Type B pancreatic cell (in vitro differentiated cells): ENCODE measurements at regions not wholly inside any gene's neighbourhood (a gene's known extent, or its start where the extent isn't known, plus 50 kb on each side); places are given as distances from the start of the nearest gene placed in this dataset.
"Not testable (repeated sequence)": the region's sequence is repeated elsewhere in the genome, so short reads cannot be mapped to it uniquely, and the experiment has no call there.

ENCODE experiments used
- DNase-seq: peaks from one replicate; pipeline ENCODE4 v3.0.0; 2021; ENCODE audit warnings: mixed read lengths; ENCODE audit not compliant: unreplicated experiment; ENCODE audit errors: extremely low spot score
- H3K27ac Mint-ChIP-seq: 2 replicates; pipeline ENCODE4 v1.8.0; 2021; ENCODE audit warnings: mild to moderate bottlenecking, mixed read lengths
- H3K27me3 Mint-ChIP-seq: 2 replicates; pipeline ENCODE4 v1.8.0; 2021; ENCODE audit warnings: mixed read lengths
- H3K36me3 Mint-ChIP-seq: 2 replicates; pipeline ENCODE4 v1.8.0; 2021; ENCODE audit warnings: mixed read lengths
- H3K4me1 Mint-ChIP-seq: one replicate; pipeline ENCODE4 v1.8.0; 2021; ENCODE audit warnings: mixed read lengths; ENCODE audit not compliant: unreplicated experiment
- H3K4me3 Mint-ChIP-seq: 2 replicates; pipeline ENCODE4 v1.8.0; 2021; ENCODE audit warnings: mild to moderate bottlenecking, mixed read lengths
- H3K9me3 Mint-ChIP-seq: 2 replicates; pipeline ENCODE4 v1.8.0; 2021; ENCODE audit warnings: mixed read lengths
- TF ChIP-seq, protein P1 (sequence below): fragments of 200-600 bp; sonication (generic); conservative IDR thresholded peaks from 2 replicates; pipeline ENCODE4 v1.5.0; 2021; ENCODE audit warnings: antibody characterized with exemption, mild to moderate bottlenecking

DNA sequence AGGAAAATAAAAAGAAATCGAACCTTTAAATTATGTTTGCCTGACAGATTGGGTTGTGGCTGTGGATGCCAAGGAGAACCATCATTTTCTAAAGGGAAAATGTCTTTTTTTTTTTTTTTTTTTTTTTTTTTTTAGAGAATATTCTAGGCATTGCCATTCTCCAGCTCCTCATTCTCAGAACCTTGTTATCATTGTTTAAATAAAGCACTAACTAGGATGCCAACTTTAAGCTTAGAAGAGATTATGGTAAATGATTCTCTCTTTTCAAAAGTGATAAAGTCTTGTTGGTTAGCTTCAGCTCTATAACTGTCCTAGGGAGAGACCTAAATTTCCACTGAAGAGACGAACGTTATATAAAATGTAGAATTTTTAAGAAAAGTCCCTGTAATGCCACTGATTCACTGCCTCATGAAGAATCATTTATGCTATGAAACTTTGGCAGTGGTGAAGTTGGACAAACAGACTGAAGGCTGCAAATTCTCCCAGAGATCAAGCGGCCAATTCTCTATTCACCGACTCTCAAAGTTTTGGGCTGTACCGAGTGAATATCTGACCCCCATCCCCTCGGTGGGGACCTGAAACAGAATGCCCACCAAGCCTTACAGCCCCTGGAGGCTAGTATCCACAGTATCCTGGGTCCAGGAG, 207.9 kb upstream of the PITRM1 start:
- TF ChIP-seq, protein P1, sequence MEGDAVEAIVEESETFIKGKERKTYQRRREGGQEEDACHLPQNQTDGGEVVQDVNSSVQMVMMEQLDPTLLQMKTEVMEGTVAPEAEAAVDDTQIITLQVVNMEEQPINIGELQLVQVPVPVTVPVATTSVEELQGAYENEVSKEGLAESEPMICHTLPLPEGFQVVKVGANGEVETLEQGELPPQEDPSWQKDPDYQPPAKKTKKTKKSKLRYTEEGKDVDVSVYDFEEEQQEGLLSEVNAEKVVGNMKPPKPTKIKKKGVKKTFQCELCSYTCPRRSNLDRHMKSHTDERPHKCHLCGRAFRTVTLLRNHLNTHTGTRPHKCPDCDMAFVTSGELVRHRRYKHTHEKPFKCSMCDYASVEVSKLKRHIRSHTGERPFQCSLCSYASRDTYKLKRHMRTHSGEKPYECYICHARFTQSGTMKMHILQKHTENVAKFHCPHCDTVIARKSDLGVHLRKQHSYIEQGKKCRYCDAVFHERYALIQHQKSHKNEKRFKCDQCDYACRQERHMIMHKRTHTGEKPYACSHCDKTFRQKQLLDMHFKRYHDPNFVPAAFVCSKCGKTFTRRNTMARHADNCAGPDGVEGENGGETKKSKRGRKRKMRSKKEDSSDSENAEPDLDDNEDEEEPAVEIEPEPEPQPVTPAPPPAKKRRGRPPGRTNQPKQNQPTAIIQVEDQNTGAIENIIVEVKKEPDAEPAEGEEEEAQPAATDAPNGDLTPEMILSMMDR, result no peak
- Mint-ChIP-seq H3K27ac (no peak overlapping the region), H3K36me3 (no peaks in the 10 kb centered on the region), H3K4me3 (no peak overlapping the region), H3K27me3 (no peaks in the 10 kb centered on the region), H3K9me3 (peaks cover 17% of the 10 kb centered on the region), H3K4me1 (no peaks in the 10 kb centered on the region)
- DNase-seq, result no peak

DNA sequence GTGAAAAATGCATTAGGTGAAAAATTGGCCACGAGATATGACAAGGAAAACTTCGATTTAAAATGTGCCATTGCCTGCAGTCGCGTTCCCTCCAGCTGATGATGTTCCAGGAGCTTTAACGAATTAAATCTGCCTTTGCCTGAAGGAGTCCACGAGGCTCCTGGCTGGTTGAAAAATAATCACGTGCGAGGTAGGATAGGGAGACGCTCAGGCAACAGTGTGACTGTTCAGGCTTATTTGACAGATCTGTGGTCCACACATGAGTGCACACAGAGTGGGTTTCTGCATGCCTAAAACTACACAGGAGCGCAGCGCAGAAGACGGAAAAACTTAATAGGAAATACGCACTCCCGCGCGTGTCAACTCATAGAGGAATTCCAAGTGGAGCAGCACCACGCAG, 204.0 kb upstream of the PITRM1 start:
- no peak for DNase-seq
- TF ChIP-seq, protein P1, result no peak
- H3K27me3 Mint-ChIP-seq, result no peaks in the 10 kb centered on the region
- no peaks in the 10 kb centered on the region for H3K9me3 Mint-ChIP-seq
- H3K4me3 Mint-ChIP-seq, result no peak overlapping the region
- H3K4me1 Mint-ChIP-seq, result no peaks in the 10 kb centered on the region
- no peaks in the 10 kb centered on the region for H3K36me3 Mint-ChIP-seq
- no peak overlapping the region for H3K27ac Mint-ChIP-seq

DNA sequence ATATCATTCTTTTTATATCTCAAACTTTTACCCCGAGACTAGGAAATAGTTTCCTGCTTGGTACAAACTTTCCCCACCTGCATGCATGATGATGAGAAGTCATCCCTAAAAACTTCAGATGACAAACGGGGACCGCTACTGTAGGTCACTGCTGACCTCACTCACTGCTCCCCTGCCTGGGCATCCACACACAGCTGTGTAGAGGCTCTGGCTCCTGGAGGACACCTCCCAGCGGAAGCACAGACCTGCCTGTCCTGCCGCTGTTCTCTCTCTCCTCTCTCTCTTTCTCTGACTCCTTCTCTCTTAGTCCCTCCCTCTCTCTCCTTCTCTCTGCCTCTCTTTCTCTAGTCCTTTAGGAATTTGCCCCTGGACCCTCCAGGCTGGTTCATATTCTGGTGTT, 202.9 kb upstream of the PITRM1 start:
- H3K4me1 Mint-ChIP-seq, result no peaks in the 10 kb centered on the region
- H3K36me3 Mint-ChIP-seq, result no peaks in the 10 kb centered on the region
- TF ChIP-seq, protein P1, result no peak
- no peaks in the 10 kb centered on the region for H3K27me3 Mint-ChIP-seq
- H3K27ac Mint-ChIP-seq, result no peak overlapping the region
- DNase-seq, result no peak
- no peaks in the 10 kb centered on the region for H3K9me3 Mint-ChIP-seq
- no peak overlapping the region for H3K4me3 Mint-ChIP-seq

DNA sequence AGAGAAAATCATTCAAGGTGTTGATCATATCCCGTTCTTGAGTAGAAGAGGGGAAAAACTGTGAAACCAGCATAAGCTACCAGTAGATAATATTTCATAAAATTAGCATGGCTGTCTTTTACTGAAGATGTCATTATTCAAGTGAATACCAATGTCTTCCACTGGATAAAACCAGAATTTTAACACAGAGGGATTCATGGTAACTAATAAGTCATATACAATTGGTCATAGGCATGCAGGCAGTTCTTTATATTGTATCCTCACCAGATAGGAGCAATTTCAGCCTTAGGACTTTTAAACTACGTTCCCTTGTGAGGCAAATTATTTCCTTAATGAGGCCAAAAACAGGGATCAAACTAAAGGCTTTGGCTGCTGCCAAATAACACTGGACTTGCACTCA, 202.3 kb upstream of the PITRM1 start:
- H3K27me3 Mint-ChIP-seq, result no peaks in the 10 kb centered on the region

DNA sequence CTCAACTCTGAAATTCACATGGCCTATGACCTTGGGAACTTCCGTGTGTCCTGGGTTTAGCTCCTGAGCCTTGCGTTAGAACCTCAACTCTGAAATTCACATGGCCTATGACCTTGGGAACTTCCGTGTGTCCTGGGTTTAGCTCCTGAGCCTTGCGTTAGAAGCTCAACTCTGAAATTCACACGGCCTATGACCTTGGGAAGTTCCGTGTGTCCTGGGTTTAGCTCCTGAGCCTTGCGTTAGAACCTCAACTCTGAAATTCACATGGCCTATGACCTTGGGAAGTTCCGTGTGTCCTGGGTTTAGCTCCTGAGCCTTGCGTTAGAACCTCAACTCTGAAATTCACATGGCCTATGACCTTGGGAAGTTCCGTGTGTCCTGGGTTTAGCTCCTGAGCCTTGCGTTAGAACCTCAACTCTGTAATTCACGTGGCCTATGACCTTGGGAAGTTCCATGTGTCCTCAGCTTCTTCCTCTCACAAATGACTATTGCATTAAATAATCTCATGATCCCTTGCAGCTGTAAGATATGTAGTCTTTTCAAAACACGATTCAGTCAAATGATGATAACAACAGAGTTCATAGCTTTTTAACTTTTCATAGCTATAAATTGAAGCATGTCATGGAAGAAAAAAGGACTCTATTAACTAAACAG, 200.9 kb upstream of the PITRM1 start:
- H3K4me1 Mint-ChIP-seq, DNase-seq, H3K27me3 Mint-ChIP-seq, H3K9me3 Mint-ChIP-seq, H3K27ac Mint-ChIP-seq, H3K4me3 Mint-ChIP-seq, H3K36me3 Mint-ChIP-seq: not testable (repeated sequence)

More for the DNA sequence above, 202.3 kb upstream of the PITRM1 start:
- Mint-ChIP-seq H3K9me3 (no peaks in the 10 kb centered on the region), H3K36me3 (no peaks in the 10 kb centered on the region), H3K4me1 (no peaks in the 10 kb centered on the region), H3K4me3 (no peak overlapping the region), H3K27ac (no peak overlapping the region)
- no peak for DNase-seq
- TF ChIP-seq, protein P1, result no peak

DNA sequence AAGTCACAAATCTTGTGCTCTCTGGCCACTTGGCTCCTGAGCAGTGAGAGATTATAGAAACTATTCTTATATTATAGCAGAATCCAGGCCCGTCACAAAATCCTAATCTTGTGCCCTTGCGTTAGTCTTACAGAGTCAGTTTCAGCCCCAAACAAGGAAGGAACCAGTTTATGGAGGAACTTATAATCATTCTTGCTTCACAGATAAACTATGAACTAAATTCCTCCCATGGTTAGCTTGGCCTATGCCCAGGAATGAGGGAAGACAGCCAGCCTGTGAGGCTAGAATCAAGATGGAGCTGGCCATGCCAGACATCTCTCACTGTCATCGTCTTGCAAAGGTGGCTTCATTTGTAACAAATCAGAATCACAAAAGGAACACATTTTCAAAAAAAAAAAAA, 199.7 kb upstream of the PITRM1 start:
- no peak for DNase-seq
- no peak overlapping the region for H3K27ac Mint-ChIP-seq
- TF ChIP-seq, protein P1, result no peak
- no peaks in the 10 kb centered on the region for H3K36me3 Mint-ChIP-seq
- H3K27me3 Mint-ChIP-seq, result no peaks in the 10 kb centered on the region
- H3K9me3 Mint-ChIP-seq, result no peaks in the 10 kb centered on the region
- no peak overlapping the region for H3K4me3 Mint-ChIP-seq
- no peaks in the 10 kb centered on the region for H3K4me1 Mint-ChIP-seq

DNA sequence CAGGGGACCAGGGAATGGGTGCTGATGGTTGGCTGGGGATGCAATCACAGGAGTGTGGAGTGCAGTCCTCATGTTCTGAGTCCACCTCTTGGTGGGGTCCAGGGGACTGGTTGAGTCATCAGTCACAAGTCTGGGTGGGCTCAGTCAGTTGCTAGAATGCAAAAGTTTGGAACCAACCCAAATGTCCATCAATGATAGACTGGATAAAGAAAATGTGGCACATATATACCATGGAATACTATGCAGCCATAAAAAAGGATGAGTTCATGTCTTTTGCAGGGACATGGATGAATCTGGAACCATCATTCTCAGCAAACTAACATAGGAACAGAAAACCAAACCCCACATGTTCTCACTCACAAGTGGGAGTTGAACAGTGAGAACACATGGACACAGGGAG, 199.0 kb upstream of the PITRM1 start:
- not testable (repeated sequence) for H3K27ac Mint-ChIP-seq, H3K36me3 Mint-ChIP-seq, H3K9me3 Mint-ChIP-seq, DNase-seq, H3K27me3 Mint-ChIP-seq, H3K4me1 Mint-ChIP-seq, H3K4me3 Mint-ChIP-seq
